GM18868 (cell line): ENCODE measurements at regions not wholly inside any gene's neighbourhood (a gene's known extent, or its start where the extent isn't known, plus 50 kb on each side); places are given as distances from the start of the nearest gene placed in this dataset.

Experiments
- ATAC-seq: cut with Tn5 transposase; IDR thresholded peaks from one replicate; pipeline ENCODE4 v1.9.1; 2021; ENCODE audit warnings: mild to moderate bottlenecking, moderate library complexity; ENCODE audit not compliant: unreplicated experiment

DNA sequence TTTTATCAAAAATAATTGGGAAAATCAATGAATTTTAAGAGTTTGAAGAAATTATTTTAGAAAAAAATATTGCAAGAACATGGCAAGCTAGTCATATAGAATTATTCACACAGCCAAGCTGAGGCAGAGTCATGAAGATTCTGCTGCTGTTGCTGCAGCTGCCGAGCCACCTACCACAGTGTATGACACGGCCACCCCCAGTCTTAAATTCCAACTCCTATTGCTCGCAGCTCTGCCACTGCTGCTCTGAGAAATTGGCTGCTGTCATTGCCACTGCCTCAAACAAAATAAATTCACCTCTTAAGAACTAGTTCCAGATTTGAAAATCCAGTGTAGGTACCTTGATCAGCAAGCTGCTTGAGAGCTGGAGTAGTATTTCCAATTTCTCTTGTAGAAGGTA lies 1318.8 kb upstream of the ACO1 start:
- no peak for ATAC-seq

- no peak for ATAC-seq
These were observed 1317.0 kb upstream of the ACO1 start for GRCh38 chr9:31067418-31067817.

GRCh38 chr9:31071606-31072286 lies 1312.7 kb upstream of the ACO1 start:
- ATAC-seq = no peak

DNA sequence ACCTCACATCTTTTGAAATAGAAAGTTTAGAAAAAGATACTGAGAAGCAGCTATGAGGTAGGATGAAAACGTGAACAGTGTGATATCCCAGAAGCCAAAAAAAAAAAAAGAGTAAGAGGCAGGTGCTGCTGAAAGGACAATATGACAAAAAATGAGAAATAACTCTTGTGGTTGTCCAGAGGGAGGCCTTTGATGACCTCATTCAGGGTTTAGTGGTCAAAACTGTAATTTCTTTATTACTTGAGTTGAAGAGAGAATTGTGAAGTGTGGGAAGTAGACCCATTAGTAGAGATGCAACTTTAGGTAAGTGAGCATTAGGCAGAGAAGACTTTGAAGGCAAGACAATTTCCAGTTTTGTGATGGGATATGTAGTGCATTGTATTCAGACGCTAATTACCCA lies 1306.3 kb upstream of the ACO1 start:
- ATAC-seq = no peak

GRCh38 chr9:31084350-31084749 lies 1300.1 kb upstream of the ACO1 start:
- no peak for ATAC-seq

- no peak for ATAC-seq
These were observed 1294.8 kb upstream of the ACO1 start for GRCh38 chr9:31089549-31090221.

DNA sequence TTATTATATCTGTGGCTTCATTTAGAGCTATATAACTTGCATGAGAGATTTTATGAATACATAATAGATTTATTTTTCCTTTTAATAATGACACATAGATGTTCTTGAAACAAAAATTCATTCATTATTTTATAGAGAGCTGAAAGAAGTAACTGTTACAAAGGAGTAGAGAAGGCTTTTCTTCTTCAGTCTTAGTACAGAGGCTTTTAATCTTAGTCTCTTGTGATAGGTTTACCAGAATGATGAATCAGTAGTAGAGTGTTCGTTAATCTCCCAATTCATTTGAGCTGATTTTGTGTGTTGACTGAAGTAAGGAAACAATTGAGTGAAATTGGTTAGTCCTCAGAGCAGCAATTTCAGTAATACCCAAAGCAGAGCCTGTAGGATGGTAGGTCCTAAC lies 1284.1 kb upstream of the ACO1 start:
- ATAC-seq = no peak

GRCh38 chr9:31103836-31104235 lies 1280.6 kb upstream of the ACO1 start:
- no peak for ATAC-seq

GRCh38 chr9:31104249-31104648 lies 1280.2 kb upstream of the ACO1 start:
- ATAC-seq = no peak

DNA sequence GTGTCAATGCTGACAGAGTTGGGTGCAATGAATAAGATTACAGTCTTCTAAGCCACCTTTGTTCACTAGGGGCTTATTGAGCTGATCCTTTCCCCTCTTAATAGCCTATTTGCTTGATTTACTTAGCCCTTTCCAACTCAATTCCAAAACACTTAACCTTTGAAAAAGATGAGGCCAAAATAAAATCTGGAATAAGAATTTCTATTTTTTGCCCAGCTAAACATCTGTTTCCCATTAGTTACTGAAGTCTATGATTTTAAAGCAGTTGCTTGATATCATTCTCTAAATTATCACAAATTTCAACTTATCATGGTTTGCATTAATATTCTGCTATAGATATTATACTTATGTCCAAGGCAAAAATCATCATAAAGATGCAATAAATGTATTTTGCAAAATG lies 1272.0 kb upstream of the ACO1 start:
- no peak for ATAC-seq

DNA sequence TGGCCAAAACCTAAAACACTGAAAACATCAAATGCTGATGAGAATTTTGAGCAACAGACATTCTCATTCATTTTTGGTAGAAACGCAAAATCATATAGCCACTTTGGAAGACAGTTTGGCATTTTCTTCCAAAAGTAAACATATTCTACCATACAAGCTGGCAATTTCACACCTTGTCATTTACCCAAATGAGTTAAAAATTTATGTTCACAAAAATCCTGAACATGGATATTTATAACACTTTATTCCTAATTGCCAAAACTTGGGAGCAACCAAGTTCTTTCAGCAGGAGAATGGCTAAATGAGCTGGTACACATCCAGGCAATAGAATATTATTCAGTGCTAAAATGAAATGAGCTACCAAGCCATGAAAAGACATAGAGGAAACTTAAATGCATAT lies 1270.1 kb upstream of the ACO1 start:
- ATAC-seq = no peak

GRCh38 chr9:31119890-31120454 lies 1264.5 kb upstream of the ACO1 start:
- ATAC-seq = peak; percentile 92

DNA sequence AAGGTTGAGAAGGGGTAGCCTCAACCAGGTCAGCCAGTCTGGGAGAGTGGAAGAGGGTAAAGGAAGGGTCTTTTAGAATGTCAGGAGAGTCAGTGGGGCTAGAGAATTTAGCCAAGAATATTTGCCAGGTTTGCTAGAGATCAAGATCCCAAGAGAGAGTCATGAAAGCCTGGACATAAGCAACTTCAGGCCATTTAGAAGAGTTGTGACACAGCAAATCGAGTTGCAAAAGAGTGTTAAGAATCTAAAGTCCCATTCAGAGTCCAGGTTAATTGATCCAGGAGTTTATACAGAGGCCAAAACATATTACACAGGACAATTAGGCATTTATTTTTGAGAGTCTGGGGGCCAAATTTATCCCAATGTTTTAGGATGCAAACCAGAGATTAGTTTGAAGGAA lies 1260.1 kb upstream of the ACO1 start:
- no peak for ATAC-seq

DNA sequence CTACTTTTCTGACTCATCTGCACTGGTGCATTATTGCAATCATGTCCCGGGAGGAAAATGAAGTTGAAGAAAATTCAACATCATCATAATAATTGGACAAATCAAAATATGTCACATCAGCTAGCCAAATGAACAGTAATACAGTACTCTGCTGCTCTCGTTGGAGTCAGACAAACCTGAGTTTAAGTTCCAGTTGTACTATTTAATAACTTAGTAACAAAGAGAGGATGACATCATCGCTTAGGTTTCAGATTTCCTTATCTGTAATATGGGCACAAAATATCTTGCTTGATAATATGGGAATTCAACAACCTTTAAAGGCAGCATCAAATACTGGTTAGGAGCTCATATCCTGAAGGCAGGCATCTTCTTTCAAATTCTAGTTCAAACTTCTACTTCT lies 1248.9 kb upstream of the ACO1 start:
- ATAC-seq = no peak

- no peak for ATAC-seq
These were observed 1247.9 kb upstream of the ACO1 start for GRCh38 chr9:31136524-31136923.

DNA sequence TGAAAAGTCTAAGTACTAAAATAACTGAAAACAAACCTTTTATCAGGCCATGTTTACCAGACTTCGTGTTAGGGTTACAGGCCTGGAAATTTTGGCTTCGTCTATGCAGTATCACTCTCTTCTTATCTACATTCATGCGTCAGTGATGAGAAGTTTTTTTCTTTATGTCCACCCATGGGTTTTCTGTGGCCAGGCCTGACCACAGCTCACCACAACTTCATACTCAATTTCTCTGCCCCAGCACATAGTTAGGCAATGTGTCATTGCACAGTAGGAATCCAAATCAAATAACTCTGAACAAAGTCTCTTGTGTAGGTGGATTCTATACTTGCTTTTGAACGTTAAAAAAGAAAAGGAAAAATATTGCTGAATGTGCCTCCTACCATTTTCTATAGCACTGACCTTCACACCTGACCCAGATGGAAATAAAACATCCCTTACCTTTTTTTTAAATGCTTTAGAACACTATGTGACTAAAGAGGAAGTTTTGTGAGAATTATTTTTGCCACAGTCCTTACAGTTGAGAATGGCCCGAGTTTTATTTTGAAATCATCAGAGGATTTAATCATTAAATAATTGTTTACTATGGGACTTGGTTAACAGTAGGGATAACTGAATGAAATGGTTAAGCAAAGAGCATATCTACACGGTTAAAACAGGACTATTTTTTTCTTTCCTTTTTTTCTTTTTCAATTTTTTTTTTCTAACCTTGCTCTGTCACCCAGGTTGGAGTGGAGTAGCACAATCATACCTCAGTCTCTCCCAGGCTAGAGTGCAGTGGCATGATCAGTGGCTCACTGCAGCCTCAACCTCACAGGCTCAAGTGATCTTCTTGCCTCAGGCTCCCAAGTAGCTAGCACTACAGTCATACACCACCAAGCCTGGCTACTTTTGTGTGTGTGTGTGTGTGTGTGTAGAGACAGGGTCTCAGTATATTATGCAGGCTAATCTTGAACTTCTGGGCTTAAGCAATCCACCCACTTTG lies 1247.0 kb upstream of the ACO1 start:
- ATAC-seq = no peak

DNA sequence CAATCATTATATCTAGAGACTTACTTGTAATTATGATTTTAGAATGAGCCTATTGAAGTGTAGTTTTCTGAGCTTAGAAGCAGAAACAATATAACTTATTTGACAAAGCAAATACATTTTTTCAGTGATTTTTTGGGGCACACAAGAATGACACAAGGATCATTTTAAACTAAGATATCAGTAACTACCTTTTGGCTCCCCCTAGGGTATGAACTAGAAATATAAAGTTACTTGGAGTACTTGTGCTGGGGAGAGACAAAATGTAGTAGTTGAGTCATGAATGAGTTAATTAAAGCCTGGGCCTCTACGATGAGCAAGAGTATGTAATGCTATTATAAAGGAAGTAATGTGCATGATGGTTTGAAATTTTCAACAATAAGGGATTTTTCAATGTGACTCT lies 1244.1 kb upstream of the ACO1 start:
- peak; percentile 58 for ATAC-seq

DNA sequence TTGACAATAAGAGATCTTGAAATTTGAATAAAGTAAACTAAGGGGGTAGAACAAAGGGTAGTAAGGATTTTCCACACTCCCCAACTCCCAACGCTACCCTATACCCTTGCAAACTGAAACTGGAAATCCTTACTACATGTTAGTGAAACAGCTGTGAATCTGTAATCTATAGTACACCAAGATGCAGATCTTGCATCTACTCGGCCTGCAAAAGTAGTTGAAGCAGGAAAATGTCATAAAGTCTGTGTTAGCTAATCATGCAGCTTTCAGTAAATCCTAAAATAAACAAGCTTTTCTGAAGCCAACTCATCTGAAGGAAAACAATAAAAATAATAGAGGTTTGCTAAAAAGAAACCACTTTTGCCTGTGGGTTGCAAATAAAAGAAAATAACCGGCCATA lies 1242.0 kb upstream of the ACO1 start:
- no peak for ATAC-seq

DNA sequence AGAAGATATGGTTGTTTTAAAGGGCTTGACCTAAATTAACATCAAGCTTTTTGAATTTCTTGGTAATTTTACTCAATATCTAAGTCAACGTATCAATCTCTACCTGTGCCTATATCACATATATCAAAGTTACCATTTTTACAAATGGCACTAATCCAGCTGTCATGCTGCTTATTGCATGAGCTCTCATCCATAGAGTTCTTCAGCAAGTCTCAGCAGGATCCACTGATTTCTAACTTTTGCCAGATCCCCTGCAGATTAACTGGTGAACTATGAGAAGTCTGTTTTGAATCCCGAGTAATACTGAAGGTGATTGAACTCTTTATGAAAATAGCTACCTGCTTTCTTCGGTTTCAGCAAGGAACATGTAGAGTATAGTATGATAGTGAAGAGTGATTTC lies 1239.8 kb upstream of the ACO1 start:
- no peak for ATAC-seq

DNA sequence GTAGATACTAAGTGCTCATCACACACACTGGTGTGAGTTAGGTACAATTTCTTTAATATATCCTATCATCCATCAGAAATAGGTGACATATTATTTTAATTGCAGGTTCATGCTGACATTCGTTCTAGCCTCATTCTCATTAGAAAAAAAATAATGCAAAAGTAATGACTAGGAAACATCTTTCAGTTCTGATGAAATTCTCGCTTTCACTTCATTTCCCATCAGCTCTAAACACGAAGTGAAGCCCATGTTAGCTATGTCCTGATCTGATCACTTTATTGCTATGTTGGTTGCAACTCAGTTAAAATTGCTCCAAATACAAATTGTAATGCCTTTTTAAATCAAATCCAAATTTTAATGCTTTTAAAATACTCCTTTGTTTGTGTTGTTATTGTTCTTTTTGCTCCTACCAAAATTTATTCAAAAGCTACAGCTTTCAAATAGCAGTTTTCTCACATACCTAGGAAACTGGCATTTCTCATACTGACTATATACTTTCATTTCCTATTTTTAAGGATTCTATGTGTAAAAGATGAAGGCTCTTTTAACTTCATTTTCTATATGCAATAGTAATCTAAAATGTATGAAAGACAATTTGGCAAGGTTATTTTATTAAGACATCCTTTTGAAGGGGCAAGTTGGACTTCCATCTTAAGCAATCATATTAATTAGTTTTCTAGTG lies 1237.8 kb upstream of the ACO1 start:
- ATAC-seq = peak; percentile 91
